Right lobe of liver (tissue), 6 donors: ENCODE measurements at regions not wholly inside any gene's neighbourhood (a gene's known extent, or its start where the extent isn't known, plus 50 kb on each side); places are given as distances from the start of the nearest gene placed in this dataset.

Source experiments
- ATAC-seq, 4 donors: fragments of 200-7000 bp; cut with Tn5 transposase; one replicate each; pipeline ENCODE4 v1.9.1; 2020; ENCODE audit warnings: mild to moderate bottlenecking in 4 of 4, moderate library complexity in 4 of 4
- DNase-seq, 3 donors: peaks; one replicate each; pipeline ENCODE4 v3.0.0-alpha.2; 2020
- H3K27ac ChIP-seq, 3 donors: fragments of 200-600 bp; one replicate each; pipeline ENCODE4 v1.8.0; 2022
- H3K27me3 ChIP-seq, 2 donors: fragments of 200-600 bp; one replicate each; pipeline ENCODE4 v1.8.0; 2022
- H3K36me3 ChIP-seq, 4 donors: fragments of 200-600 bp; sonication (generic) in 1 of 4; one replicate each; pipeline versions ENCODE4 v1.5.1 to v1.8.0; 2017 to 2022; ENCODE audit warnings: control low read depth in 1 of 4
- H3K4me1 ChIP-seq, 4 donors: fragments of 200-600 bp; sonication (generic) in 1 of 4; one replicate each; pipeline versions ENCODE4 v1.5.1 to v1.8.0; 2017 to 2022; ENCODE audit warnings: control low read depth in 1 of 4
- H3K4me3 ChIP-seq, 3 donors: fragments of 200-600 bp; one replicate each; pipeline ENCODE4 v1.8.0; 2022
- H3K9me3 ChIP-seq, 4 donors: fragments of 200-600 bp; sonication (generic) in 1 of 4; one replicate each; pipeline versions ENCODE4 v1.5.1 to v1.8.0; 2017 to 2022; ENCODE audit warnings: control low read depth in 1 of 4
- CTCF ChIP-seq, 4 donors: fragments of 200-600 bp in 3 of 4; fragments of 450-650 bp in 1 of 4; IDR thresholded peaks; one replicate each; pipeline versions ENCODE4 v1.5.1 to v1.8.0; 2016 to 2022; ENCODE audit warnings: antibody characterized with exemption in 4 of 4, mild to moderate bottlenecking in 2 of 4
- POLR2A ChIP-seq: fragments of 450-650 bp; IDR thresholded peaks from one replicate; pipeline ENCODE4 v1.6.1; 2017; ENCODE audit warnings: antibody characterized with exemption, mild to moderate bottlenecking
- WGBS: methylation state at CpG from one replicate; pipeline ENCODE4 v1.1.6; 2018; ENCODE audit warnings: low coverage, low lambda C conversion rate; ENCODE audit not compliant: insufficient coverage; ENCODE audit errors: missing lambda C conversion rate; 5-methylcytosine and 5-hydroxymethylcytosine counted together
- intact Hi-C, 2 donors: fragments of 100-400 bp; cut with DNase I; formaldehyde crosslinking; loops; one replicate each; pipeline versions ENCODE4 v1.11.2 to v1.14.1; 2022
- donor health status: DM: no; HTN: yes; CAD: no.
- donor health status: DM: no; HTN: no; CAD: no.
- donor health status: DM: no; HTN: no; CAD: no.
- donor health status: DM: no; HTN: yes; CAD: no.
- donor health status: DM: no; HTN: yes; CAD: no.

GRCh38 chr19:30137747-30138146 lies 195.7 kb downstream of the URI1 start:
- no peak overlapping the region for H3K4me3 ChIP-seq
- no peaks in the 10 kb centered on the region for H3K36me3 ChIP-seq
- H3K27ac ChIP-seq: no peak overlapping the region
- ATAC-seq: no peak
- no peaks in the 10 kb centered on the region for H3K27me3 ChIP-seq
- 67% methylated on average over 4 of the region's 5 CpGs for WGBS
- TF ChIP-seq POLR2A (no peak), CTCF (IDR thresholded peaks at IDR 0.05) (no peak)
- no peaks in the 10 kb centered on the region for H3K4me1 ChIP-seq
- intact Hi-C loops: no loop called here
- no peak for DNase-seq
- H3K9me3 ChIP-seq: no peaks in the 10 kb centered on the region

- no peak overlapping the region for H3K27ac ChIP-seq
- H3K36me3 ChIP-seq: no peaks in the 10 kb centered on the region
- no peak for DNase-seq
- H3K4me1 ChIP-seq: no peaks in the 10 kb centered on the region
- TF ChIP-seq POLR2A: no peak
- no peak for TF ChIP-seq CTCF (IDR thresholded peaks at IDR 0.05)
- H3K9me3 ChIP-seq: no peaks in the 10 kb centered on the region
- no peaks in the 10 kb centered on the region for H3K27me3 ChIP-seq
- no peak overlapping the region for H3K4me3 ChIP-seq
- intact Hi-C loops: no loop called here
- no peak for ATAC-seq
- WGBS: 71% methylated on average over 12 of the region's 14 CpGs
Observed at GRCh38 chr19:30144242-30144758, 202.3 kb downstream of the URI1 start.

- intact Hi-C loops: no loop called here
- Histone ChIP-seq H3K4me3 (no peak overlapping the region), H3K27me3 (no peaks in the 10 kb centered on the region), H3K36me3 (no peaks in the 10 kb centered on the region), H3K27ac (no peak overlapping the region), H3K9me3 (no peaks in the 10 kb centered on the region), H3K4me1 (no peaks in the 10 kb centered on the region)
- DNase-seq: no peak
- TF ChIP-seq CTCF (IDR thresholded peaks at IDR 0.05) (no peak), POLR2A (no peak)
- peak in 1 of 4 donors; percentile 13 for ATAC-seq
- no CpG with 5 or more reads among the region's 19 CpGs for WGBS
Observed at GRCh38 chr19:30144802-30145201, 202.8 kb downstream of the URI1 start.

- DNase-seq (no peak), ATAC-seq (no peak)
- intact Hi-C loops: no loop called here
- no peaks in the 10 kb centered on the region for H3K27me3 ChIP-seq
- no peaks in the 10 kb centered on the region for H3K4me1 ChIP-seq
- H3K9me3 ChIP-seq: no peaks in the 10 kb centered on the region
- H3K4me3 ChIP-seq: no peak overlapping the region
- no peaks in the 10 kb centered on the region for H3K36me3 ChIP-seq
- TF ChIP-seq POLR2A (no peak), CTCF (IDR thresholded peaks at IDR 0.05) (no peak)
- 57% methylated on average over 6 of the region's 8 CpGs for WGBS
- no peak overlapping the region for H3K27ac ChIP-seq
Observed at GRCh38 chr19:30145467-30145866, 203.4 kb downstream of the URI1 start.

- DNase-seq: no peak
- Histone ChIP-seq H3K36me3 (no peaks in the 10 kb centered on the region), H3K4me3 (no peak overlapping the region), H3K27me3 (no peaks in the 10 kb centered on the region), H3K4me1 (no peaks in the 10 kb centered on the region), H3K9me3 (no peaks in the 10 kb centered on the region), H3K27ac (no peak overlapping the region)
- intact Hi-C loops: no loop called here
- TF ChIP-seq CTCF (IDR thresholded peaks at IDR 0.05) (no peak), POLR2A (no peak)
- ATAC-seq: peak in 1 of 4 donors; percentile 11
- 88% methylated on average over 9 of the region's 14 CpGs for WGBS
Observed at GRCh38 chr19:30146346-30146745, 204.3 kb downstream of the URI1 start.
